DOHH2 (cell line): ENCODE measurements at regions not wholly inside any gene's neighbourhood (a gene's known extent, or its start where the extent isn't known, plus 50 kb on each side); places are given as distances from the start of the nearest gene placed in this dataset.

Experiments used
- EZH2phosphoT487 ChIP-seq: fragments of 200-600 bp; sonication (generic); IDR thresholded peaks from 2 replicates; pipeline ENCODE4 v1.6.1; 2017; ENCODE audit warnings: borderline replicate concordance, mild to moderate bottlenecking, antibody characterized with exemption, low read length, moderate library complexity, mixed read lengths
- TF ChIP-seq, protein P1 (sequence below): fragments of 200-600 bp; sonication (generic); IDR thresholded peaks from one replicate; pipeline ENCODE4 v1.5.1; 2014; ENCODE audit warnings: antibody characterized with exemption, mild to moderate bottlenecking, low read depth, low read length; ENCODE audit not compliant: poor library complexity, severe bottlenecking

DNA sequence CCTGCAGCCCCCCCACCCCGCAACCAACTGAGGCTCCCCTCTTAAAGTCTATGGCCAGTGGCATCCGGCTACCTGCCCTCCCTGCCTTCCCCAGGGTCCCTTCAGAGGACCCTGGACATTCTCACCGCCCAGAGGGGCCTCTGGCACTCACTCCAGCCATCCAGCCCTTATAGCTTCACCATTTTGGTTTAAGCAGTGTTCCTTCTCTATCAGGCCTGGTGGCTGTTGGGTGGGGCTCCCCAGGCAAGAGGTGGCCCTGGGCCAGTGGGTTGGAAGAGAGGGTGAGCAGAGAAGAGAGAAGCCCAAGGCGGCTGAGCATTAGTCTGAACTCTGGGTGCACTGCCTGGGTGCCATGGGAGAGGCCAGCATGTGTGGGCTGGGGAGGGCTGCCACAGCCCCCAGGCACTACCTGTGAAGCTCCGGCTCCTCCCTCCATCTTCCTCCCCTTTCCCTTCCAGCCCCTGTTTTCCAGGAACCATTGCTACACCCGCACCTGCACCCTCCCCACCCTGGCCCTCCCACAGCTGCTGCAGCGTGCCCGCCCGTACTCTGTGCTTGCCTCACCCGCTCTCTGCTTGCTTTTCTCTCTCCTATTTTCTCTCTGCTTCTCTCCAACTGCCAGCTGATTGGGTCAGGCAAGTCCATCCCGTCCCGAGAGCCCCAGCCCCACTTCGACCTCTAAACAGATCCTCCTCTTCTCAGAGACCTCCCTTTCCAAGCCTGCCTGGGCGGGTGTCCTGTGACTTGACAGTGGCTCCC is 168.2 kb downstream of the TBC1D2B start:
- no peak for TF ChIP-seq EZH2phosphoT487
- TF ChIP-seq, protein P1, sequence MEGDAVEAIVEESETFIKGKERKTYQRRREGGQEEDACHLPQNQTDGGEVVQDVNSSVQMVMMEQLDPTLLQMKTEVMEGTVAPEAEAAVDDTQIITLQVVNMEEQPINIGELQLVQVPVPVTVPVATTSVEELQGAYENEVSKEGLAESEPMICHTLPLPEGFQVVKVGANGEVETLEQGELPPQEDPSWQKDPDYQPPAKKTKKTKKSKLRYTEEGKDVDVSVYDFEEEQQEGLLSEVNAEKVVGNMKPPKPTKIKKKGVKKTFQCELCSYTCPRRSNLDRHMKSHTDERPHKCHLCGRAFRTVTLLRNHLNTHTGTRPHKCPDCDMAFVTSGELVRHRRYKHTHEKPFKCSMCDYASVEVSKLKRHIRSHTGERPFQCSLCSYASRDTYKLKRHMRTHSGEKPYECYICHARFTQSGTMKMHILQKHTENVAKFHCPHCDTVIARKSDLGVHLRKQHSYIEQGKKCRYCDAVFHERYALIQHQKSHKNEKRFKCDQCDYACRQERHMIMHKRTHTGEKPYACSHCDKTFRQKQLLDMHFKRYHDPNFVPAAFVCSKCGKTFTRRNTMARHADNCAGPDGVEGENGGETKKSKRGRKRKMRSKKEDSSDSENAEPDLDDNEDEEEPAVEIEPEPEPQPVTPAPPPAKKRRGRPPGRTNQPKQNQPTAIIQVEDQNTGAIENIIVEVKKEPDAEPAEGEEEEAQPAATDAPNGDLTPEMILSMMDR, result no peak
